Hematopoietic multipotent progenitor cell treated with erythropoietin and hydrocortisone succinate and interleukin-3 and kit ligand, for 8 days (in vitro differentiated cells): ENCODE measurements at regions not wholly inside any gene's neighbourhood (a gene's known extent, or its start where the extent isn't known, plus 50 kb on each side); places are given as distances from the start of the nearest gene placed in this dataset.
"Not testable (repeated sequence)": the region's sequence is repeated elsewhere in the genome, so short reads cannot be mapped to it uniquely, and the experiment has no call there.

Experiments
- DNase-seq: peaks from one replicate; pipeline ENCODE4 v3.0.0-alpha.2; 2015

DNA sequence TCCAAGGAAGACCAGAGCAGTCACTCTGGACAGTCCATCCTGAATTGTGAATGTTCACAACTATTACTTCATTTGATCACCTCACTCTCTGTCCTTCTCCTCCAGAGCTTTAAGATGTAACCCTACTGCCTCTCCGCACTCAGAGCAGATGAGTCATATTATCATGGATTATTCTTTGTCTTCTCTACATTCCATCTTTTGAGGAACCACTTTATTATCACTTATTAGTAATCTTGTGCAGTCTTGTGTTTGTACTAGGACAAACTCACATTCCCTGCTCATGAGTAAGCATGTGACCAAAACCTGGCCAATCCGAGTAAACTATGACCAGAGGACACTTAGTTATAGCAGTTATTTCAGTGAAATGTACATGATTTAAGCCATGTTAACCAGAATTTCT, 401.5 kb upstream of the ADGRB3 start:
- DNase-seq = no peak

- no peak for DNase-seq
Measured at GRCh38 chr6:68229566-68229965, 405.5 kb upstream of the ADGRB3 start.

- peak; percentile 6 for DNase-seq
Measured at GRCh38 chr6:68226460-68226859, 408.6 kb upstream of the ADGRB3 start.

GRCh38 chr6:68225729-68226128, 409.4 kb upstream of the ADGRB3 start:
- DNase-seq = no peak

- no peak for DNase-seq
Measured at GRCh38 chr6:68211242-68211795, 423.8 kb upstream of the ADGRB3 start.

DNA sequence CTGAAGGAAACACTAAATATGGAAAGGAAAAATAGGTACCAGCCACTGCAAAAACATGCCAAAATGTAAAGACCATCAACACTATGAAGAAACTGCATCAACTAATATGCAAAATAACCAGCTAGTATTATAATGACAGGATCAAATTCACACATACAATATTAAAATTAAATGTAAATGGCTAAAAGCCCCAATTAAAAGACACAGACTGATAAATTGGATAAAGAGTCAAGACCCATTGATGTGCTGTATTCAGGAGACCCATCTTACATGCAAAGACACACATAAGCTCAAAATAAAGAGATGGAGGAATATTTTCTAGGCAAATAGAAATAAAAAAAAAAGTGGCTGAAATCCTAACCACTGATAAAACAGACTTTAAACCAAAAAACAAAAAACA, 427.5 kb upstream of the ADGRB3 start:
- not testable (repeated sequence) for DNase-seq

DNA sequence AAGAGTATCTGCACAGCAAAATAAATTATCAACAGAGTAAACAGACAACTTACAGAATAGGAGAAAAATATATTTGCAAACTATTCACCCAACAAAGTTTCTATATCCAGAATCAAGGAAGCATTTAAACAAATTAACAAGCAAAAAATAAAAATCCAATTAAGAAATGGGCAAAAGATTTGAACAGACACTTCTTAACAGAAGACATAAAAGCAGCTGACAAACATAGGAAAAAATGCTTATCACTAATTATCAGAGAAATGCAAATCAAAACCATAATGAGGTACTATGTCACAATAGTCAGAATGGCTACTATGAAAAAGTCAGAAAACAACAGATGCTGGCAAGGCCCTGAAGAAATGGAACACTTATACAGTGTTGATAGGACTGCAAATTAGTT, 434.2 kb upstream of the ADGRB3 start:
- DNase-seq = no peak

- no peak for DNase-seq
Measured at GRCh38 chr6:68197356-68197755, 437.7 kb upstream of the ADGRB3 start.

GRCh38 chr6:68196645-68197044, 438.4 kb upstream of the ADGRB3 start:
- DNase-seq = no peak

- not testable (repeated sequence) for DNase-seq
Measured at GRCh38 chr6:68195753-68196152, 439.3 kb upstream of the ADGRB3 start.

DNA sequence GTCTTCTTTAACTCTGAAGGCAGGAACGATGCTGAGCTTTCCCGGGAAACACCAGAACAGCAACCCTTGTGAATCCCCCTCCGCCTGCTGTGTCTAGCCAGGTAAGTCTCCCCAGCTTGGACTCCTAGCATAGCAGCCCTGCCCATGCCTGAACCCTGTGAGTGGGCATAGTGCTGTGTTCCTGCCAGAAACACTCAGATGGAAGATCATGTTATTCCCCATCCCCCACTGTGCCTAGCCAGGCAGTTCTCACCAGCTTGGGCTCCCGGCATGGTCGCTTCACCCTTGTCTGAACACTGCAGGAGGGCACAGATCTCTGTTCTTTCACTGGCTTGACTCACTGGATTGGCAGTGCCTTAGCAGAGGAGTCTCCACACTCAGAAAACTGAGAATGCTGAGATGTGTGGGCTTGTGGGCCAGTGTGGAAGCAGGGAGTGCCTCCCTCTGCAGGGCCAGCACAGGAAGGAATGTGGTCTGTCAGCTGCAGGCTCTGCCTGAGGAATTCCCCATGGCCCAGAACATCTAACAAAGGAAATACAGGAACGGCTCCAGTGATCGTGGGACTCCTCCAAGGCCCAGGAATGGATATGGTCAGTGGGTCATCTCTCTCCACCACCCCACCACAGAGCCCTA, 440.1 kb upstream of the ADGRB3 start:
- DNase-seq = no peak

DNA sequence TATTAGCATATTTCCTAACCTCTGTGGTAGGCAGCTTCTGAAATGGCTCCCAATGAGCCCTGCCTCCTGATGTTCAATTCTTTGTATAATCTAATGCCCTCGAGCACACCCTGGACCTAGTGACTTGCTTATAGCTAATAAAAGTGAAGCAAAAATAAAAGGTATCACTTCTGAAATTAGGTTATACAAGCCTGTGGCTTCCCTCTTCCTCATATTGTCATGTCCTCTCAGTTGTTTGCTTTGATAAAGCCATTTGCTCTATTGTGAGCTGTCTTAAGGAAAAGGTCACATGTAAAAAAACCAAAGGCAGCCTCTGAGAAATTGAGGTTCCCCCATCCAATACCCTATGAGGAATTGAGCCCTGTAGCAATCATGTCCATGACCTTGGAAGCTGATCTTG, 442.1 kb upstream of the ADGRB3 start:
- DNase-seq = no peak

DNA sequence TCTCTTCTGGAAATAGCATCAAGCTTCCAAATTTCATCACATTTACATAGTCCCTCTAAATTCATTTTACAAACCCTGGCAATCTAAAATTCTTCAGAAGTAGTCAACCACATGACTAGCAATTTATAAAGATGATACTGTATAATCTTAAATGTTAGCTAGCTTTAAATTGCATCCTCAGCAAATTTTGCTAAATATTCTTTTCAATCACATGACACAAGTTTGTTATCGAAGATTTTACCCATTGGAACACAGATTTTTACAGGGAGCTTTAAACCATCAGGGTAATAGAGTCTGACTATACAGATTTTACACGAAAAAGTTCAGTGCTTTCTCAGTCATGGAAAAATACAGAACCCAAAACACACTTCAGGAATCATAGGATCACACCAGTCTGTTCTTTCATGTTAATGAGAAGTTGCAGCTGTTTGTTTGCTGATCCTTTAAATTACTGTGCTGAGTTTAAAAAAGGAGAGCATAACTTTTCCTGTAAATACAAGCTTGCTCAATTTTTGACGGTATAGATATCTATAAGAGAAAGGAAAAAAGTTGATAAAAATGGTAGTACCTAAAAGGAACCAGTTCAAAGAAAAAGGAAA, 445.8 kb upstream of the ADGRB3 start:
- no peak for DNase-seq

DNA sequence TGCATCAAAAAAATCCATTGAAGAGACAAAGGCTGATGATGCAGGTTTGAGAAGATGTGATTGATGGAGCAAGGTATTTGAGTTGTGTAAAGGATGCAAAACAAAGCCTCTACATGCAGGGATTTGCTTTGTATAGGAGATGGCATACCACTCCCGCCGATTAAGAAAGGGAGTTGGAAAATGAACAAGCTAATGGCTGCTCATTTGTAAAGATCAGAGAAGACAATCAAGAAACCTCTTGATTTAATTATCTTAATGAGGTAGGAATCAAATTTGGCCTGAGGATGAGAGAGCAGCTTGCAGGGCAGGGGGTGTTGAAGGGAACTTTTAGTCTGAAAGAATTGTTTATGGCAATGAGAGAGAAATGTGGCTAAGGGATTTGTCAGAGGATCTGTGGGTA, 448.2 kb upstream of the ADGRB3 start:
- DNase-seq = no peak

- DNase-seq = no peak
Measured at GRCh38 chr6:68182386-68182785, 452.7 kb upstream of the ADGRB3 start.

- not testable (repeated sequence) for DNase-seq
Measured at GRCh38 chr6:68181027-68181426, 454.1 kb upstream of the ADGRB3 start.

- no peak for DNase-seq
Measured at GRCh38 chr6:68173616-68174015, 461.5 kb upstream of the ADGRB3 start.

DNA sequence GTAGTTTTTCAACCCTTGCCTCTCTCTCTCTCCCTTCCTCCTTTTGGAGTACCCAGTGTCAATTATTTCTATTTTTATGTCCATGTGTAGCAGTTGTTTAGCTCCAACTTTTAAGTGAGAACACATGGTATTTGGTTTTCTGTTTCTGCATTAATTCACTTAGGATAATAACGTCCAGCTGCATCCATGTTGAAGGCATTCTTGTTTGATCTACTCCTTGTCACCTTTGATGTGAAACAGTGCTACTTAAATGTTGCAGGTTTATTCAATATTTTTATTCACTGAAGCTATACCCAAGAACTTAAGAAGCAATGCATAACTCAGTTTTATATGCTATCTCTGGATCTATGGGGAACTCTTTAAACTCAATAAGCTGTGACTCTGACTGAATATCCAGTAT, 465.2 kb upstream of the ADGRB3 start:
- DNase-seq = no peak

DNA sequence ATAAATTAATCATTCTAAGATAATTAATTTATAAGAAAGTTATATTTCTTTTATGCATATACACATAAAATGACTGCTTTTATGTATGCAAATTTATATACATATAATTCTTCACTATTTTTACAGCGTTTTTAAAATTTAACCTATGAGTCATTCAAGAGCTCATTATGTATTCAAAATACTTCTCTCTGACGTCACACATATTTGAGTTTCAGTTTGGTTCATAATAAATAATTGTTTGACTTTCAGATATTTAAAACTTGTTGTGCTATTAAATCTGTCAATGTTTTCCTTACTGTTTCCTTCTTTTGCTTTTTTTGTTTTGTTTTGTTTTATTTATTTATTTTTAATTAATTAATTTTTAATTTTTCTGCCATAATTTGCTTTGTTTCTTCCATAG, 467.5 kb upstream of the ADGRB3 start:
- DNase-seq = no peak

DNA sequence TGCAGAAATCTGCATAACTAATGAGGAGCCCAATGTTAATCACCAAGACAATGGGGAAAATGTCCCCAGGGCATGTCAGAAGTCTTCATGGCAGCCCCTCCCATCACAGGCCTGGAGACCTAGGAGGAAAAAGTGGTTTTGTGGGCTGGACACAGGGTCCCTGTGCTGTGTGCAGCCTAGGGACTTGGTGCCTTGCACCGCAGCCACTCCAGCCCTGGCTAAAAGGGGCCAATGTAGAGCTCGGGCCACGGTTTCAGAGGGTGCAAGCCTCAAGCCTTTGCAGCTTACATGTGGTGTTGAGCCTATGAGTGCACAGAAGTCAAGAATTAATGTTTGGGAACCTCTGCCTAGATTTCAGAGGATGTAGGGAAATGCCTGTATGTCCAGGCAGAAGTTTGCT, 474.3 kb upstream of the ADGRB3 start:
- DNase-seq = not testable (repeated sequence)

DNA sequence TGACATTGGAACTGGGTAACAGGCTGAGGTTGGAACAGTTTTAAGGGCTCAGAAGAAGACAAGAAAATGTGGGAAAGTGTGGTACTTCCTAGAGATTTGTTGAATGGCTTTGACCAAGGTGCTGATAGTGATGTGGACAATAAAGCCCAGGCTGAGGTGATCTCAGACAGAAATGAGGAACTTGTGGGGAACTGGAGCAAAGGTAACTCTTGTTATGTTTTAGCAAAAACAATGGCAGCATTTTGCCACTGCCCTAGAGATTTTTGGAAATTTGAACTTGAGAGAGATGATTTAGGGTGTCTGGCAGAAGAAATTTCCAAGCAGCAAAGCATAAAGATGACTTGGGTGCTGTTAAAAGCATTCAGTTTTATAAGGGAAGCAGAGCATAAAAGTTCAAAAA, 474.7 kb upstream of the ADGRB3 start:
- no peak for DNase-seq

- DNase-seq = no peak
Measured at GRCh38 chr6:68159433-68159832, 475.6 kb upstream of the ADGRB3 start.

DNA sequence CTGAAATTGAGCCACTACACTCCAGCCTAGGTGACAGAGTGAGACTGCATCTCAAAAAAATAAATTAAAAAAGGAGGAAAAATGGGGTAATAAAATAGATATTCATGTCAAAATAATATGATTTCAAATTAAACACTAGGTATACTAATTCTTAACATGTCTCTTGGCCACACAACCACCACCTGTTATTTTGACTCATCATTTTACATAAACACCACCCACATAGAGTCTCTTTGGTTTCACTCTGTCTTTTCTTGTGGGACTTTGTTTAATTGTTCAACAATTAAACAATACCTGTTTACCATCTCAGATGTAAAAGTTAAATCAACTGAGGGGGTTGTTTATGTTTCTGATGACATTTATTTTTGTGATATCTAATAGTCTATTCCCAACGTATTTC, 476.8 kb upstream of the ADGRB3 start:
- no peak for DNase-seq

DNA sequence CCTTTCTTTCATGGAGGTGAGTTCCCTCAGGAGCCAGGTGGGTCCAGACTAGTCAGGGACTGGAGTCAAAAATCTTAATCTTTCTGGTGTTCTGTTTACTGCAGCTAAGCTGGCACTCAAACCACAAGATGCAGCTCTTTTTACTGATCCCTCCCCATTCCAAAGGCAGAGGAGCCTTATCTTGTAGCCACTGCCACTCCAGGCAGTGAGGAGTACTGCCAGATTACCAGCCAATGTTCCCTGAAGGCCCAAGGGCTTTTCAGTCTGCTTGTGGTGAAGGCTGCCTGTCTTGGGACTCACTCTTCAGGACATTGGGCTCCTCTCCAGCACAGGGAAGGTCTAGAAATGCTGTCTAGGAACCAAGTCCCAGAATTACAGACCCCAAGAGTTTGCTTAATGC, 490.4 kb upstream of the ADGRB3 start:
- DNase-seq = no peak

- DNase-seq = no peak
Measured at GRCh38 chr6:68141190-68141589, 493.9 kb upstream of the ADGRB3 start.
